ENCODE measurements at regions not wholly inside any gene's neighbourhood (a gene's known extent, or its start where the extent isn't known, plus 50 kb on each side); places are given as distances from the start of the nearest gene placed in this dataset.
"Not testable (repeated sequence)": the region's sequence is repeated elsewhere in the genome, so short reads cannot be mapped to it uniquely, and the experiment has no call there.

- no peak for TF ChIP-seq CTCF (IDR thresholded peaks at IDR 0.05)
- DNase-seq (ENCODE audit: low spot score), result no peak
- Histone ChIP-seq H3K4me3 (no peak overlapping the region), H3K27ac (no peak overlapping the region)
Measured at GRCh38 chr1:224543453-224543852, 72.7 kb upstream of the CNIH3 start.

- Histone ChIP-seq H3K4me3 (no peak overlapping the region), H3K27ac (no peak overlapping the region)
- TF ChIP-seq CTCF (IDR thresholded peaks at IDR 0.05), result no peak
- no peak for DNase-seq (ENCODE audit: low spot score)
Measured at GRCh38 chr1:224544346-224545110, 71.6 kb upstream of the CNIH3 start.

- Histone ChIP-seq H3K27ac (no peak overlapping the region), H3K4me3 (no peak overlapping the region)
- no peak for TF ChIP-seq CTCF (IDR thresholded peaks at IDR 0.05)
- no peak for DNase-seq (ENCODE audit: low spot score)
Measured at GRCh38 chr1:224545571-224545970, 70.5 kb upstream of the CNIH3 start.

- no peak for TF ChIP-seq CTCF (IDR thresholded peaks at IDR 0.05)
- no peak overlapping the region for H3K27ac ChIP-seq
Measured at GRCh38 chr1:224548676-224549075, 67.4 kb upstream of the CNIH3 start.

GRCh38 chr1:224551189-224551588 is 64.9 kb upstream of the CNIH3 start:
- H3K27ac ChIP-seq; H3K4me3 ChIP-seq; DNase-seq (ENCODE audit: low spot score): not testable (repeated sequence)

More at GRCh38 chr1:224548676-224549075, 67.4 kb upstream of the CNIH3 start:
- DNase-seq (ENCODE audit: low spot score), result no peak
- H3K4me3 ChIP-seq, result no peak overlapping the region

GRCh38 chr1:224554056-224554455 is 62.1 kb upstream of the CNIH3 start:
- H3K27ac ChIP-seq, result no peak overlapping the region
- no peak for TF ChIP-seq CTCF (IDR thresholded peaks at IDR 0.05)
- no peak for DNase-seq (ENCODE audit: low spot score)
- H3K4me3 ChIP-seq, result no peak overlapping the region

GRCh38 chr1:224554620-224555259 is 61.4 kb upstream of the CNIH3 start:
- TF ChIP-seq CTCF (IDR thresholded peaks at IDR 0.05), result no peak
- DNase-seq (ENCODE audit: low spot score), result no peak
- Histone ChIP-seq H3K4me3 (no peak overlapping the region), H3K27ac (no peak overlapping the region)
